ENCODE measurements at regions not wholly inside any gene's neighbourhood (a gene's known extent, or its start where the extent isn't known, plus 50 kb on each side); places are given as distances from the start of the nearest gene placed in this dataset.
"Not testable (repeated sequence)": the region's sequence is repeated elsewhere in the genome, so short reads cannot be mapped to it uniquely, and the experiment has no call there.

DNA sequence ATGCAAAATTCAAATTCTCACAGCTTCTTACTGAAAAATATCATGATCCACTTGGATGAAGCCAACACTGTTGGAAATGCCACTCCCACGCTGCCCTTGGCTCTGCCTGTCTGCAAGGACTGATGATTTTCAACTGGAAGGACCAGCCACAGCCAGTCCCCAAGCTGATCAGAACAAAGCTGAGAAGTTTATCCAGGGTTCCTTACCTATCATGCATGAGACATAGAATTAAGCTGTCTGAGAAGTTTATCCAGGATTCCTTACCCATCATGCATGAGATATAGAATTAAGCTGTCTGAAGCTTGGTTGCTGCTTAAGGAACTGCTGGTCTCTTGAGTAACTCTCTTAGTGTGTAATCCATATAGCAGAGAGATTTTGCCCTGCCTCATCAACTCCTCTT is 159.8 kb upstream of the TMEM260 start:
- DNase-seq, result no peak

DNA sequence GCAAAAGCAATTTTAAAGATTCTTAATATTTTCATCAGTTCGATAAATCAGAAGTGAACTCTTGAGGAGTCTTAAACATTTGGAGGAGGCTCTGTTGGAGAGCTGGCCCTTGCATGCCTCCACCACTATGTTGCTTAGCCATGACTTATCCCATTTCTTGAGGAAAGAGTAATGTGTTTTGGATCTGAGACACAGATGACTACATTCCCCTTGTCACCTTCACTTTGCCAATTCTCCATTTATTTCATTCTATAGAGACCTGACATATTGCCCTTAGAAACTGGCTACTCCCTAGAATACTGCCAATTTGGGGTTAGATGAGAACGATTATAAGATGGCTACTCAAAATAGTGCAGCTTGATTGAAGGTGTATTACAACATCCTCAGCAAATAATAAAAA is 157.4 kb upstream of the TMEM260 start:
- no peak for DNase-seq

DNA sequence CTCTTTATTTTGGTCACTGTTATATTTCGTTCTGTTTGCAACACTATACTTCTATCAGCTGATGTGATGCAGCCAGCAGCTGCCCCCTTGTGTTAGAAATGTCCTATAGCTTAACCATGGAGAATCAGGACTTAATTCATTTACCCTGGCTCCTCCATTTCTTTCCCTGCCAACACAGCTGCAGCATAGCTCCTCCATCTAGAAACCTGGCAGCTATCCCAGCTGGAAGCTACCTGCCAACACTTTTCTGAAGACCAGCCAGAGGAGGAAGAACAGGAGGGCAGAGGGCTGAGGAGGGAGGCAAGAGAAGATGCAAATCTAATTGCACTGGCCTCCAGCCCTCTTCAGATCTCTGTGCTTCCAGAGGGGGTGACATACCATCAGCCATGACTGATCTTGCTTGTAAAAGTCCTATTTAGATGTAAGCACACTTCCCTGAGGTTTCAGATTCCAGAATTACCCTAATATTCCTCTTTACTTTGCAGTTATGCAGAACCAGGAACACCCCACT is 156.8 kb upstream of the TMEM260 start:
- peak in 29 of 56 donors; percentile 2 to 48 (median 15) for DNase-seq

DNA sequence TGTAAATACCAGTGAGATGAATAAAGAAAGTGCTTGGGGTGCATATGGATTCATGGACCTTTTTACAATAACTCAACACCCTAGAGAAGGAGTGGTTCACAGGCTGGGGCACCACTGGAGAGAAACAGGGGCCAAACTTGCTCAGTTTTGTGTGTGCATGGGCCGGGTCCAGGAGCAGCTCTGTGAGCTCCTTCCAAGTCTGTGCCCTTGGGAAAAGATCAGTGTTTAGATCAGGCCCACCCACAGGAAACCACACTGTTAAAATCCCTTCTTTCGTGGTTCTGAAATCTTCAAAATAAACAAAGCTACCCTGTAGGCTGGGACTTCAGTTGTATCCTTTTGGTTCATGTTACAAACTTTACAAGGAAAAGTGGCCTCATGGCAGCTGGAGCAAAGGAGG is 156.1 kb upstream of the TMEM260 start:
- DNase-seq, result no peak

DNA sequence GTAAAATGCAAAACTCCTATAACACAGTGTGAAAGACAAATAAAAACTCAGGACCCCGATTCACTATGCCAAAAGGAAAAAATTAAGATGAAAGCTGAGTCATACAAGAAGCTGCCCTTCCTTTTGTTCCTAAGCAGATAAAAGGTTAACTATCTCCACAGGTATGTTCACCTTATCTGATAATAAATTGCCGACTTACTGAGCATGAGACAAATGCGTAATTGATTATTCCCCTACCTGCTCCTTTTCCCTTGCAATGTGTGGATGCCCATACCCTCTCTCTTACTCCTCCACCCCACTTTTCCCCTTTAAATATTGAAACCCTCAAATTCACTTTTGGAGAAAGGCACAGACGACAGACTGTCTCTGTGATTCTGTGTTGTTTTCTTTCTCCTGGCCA is 148.6 kb upstream of the TMEM260 start:
- DNase-seq, result no peak

DNA sequence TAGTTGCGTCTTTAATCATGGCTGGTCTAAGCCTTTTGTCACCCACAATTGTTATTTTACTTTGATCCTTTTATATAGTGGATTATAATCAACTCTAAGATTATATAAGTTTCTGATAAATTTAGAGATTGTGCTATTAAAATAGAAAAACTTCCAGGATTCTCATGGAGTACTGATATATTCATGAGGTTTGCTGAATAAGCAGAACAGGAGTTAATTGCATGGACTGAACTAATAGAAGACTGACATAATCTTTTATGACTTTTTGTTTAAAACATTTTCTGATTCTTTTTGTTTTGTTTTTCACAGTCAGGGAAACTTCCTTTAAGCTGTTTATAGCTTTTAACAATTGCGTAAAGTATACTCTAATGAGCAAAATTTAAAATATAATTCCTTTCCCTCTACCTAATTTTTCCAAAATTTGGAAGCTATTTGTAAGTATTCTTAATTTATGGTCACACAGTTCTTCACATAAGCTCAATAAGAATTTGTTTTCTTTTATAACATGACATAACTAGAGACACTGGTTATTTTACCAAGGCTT is 129.9 kb upstream of the TMEM260 start:
- DNase-seq, result no peak

DNA sequence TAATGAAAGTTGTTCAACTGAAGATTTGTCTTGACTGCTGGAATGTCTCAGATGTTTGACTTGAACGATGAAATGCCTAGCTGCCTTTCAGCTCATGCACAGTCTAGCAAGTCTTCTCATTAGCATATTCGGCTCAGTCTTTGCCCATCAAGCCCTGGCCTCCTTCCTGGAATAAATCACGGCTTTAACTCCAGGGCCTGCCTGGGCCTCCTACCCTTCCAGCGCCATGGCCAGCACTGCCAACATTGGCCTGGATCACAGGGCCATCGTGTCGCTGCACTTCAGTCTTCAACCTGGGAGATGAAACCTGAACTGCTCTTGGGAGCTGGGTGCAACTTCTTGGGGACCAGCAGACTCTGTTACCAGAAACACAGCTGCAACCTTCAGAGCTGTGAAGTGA is 126.7 kb upstream of the TMEM260 start:
- DNase-seq, result no peak

DNA sequence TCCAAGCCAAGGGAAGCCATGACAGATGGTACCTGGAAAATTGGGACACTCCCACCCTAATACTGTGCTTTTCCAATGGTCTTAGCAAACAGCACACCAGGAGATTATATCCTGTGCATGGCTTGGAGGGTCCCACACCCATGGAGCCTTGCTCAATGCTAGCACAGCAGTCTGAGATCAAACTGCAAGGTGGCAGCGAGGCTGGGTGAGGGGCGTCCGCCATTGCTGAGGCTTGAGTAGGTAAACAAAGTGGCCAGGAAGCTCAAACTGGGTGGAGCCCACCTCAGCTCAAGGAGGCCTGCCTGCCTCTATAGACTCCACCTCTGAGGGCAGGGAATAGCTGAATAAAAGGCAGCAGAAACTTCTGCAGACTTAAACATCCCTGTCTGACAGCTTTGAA is 124.9 kb upstream of the TMEM260 start:
- DNase-seq, result not testable (repeated sequence)

DNA sequence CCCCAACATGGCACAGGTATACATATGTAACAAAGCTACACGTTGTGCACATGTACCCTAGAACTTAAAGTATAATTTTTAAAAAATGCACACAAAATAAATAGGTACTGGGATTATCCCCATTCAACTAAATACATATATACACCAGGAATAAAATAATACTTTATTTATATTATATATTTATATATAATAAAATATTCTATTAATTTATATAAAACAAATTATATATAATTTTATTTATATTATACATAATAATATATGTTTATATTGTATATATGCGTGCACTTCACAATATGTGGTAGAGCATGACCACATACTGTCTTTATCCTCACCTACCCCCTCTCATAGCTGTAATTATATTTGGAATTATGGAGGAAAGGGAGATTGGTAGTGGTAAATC is 119.1 kb upstream of the TMEM260 start:
- no peak for DNase-seq

DNA sequence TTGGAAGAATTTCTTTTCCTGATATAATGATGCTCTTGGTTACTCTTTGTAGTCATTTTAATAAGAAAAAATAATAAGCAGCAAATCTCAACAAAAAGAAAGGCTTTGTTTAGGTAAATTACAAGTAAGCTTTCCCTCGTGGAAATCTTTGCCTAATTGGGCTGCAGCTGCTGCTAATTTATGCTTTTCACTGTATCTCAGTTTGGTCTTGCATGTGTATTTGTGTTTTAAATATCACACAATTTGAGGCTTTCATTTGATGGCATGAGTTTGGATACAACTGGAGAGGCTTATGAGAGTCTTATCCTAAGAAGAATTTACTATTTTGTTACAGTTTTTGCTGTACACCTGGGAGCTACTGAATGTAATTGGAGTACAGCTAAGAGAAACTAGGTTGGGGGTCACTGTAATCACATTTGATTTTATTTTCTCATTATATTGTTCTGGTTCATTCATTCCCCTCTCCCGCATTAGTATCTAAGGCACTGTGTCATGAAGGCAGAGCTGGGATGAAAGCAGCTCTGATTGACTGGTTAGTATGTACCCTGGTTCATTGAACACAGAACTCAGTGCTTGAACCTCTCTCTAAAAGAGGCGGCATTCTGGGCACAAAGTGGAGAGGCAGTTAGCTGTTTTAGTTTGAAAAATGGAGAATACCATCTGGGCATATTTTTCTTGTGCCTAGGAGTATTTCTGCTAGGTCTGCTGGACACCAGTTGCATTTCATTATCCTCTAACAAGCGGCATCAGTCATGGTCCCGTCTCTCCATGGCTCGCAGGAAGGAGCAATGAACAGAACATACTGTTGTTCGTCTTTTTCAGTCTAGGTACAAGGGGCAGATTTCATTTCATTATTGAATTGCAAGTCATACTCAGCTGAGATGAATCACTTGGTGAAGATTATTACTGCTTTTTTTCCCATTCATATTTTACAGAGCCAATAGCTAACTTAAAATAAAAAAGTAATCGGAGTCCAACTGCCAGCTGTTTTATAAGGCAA is 118.0 kb upstream of the TMEM260 start:
- DNase-seq, result no peak

DNA sequence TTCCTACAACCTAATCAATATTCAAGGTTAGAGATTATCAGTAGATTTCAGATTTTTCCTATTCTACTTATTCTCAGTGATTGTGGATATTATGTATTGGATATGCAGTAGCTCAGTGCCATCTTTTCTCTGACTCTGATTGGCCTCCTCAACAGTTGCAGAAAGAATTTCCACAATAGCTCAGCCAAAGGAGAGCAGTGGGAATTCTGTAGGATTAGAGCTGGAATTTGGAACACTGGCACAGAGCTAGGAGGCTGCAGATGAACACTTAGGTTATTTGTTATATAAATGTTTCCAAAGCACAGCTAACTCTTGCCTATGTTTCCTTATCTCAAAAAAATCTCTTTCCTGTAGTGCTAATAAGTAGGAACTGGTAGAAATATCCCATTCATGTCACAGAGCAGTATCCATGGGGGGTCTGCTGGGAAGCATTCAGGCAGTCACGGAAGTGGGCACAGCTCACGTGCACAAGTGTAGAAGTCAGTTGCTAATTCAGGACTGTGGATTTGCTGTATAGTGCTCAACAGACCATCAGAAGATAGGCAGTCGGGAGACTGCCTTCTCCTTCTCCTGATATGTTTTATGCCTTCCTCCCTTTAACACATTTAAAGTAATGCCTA is 116.2 kb upstream of the TMEM260 start:
- no peak for DNase-seq

DNA sequence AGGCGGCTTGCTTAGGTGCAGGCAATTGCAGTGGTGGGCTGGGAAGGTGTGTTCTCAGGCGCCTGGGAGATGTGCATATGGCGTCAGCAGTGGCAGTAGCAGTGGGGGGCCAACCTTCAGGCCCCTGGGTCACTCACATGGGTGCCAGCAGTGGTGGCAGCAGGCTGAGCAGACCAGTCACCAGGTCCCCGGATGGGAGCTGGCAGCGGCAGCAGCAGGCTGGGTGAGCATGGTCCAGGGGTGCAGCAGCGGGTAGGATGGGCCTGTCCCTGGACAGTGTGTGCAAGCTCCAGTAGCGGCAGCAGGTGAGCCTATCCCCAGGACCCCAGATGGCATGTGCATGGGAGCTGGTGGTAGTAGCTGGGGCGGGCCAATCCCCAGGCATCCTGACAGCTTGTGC is 108.5 kb upstream of the TMEM260 start:
- DNase-seq, result no peak

DNA sequence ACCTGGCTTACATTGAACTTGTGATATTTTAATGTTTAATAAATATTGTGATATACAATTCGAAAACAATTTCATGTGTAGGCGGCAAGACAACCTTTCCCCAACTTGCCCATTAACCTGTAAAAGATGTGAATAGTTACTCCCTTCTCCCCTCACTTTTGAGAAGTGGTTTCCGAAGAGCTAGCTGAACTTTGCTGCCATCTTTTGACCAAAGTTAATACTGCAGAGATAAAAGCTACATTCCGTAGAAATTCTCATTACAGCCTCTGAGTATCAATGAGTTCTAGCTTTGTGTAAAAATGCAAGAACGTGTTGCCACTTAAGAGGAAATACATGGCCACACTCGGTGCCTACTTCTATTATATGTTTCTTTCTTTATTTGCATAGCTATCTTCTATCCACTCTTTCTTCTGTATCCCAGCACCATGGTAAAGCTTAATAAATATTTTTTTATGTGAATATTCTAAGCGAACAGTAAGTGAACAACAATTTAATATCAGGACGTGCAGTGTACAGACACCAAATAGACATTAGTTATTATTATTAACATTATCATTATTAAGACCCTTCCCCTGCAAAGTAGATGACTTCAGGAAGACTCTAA is 105.1 kb upstream of the TMEM260 start:
- no peak for DNase-seq

DNA sequence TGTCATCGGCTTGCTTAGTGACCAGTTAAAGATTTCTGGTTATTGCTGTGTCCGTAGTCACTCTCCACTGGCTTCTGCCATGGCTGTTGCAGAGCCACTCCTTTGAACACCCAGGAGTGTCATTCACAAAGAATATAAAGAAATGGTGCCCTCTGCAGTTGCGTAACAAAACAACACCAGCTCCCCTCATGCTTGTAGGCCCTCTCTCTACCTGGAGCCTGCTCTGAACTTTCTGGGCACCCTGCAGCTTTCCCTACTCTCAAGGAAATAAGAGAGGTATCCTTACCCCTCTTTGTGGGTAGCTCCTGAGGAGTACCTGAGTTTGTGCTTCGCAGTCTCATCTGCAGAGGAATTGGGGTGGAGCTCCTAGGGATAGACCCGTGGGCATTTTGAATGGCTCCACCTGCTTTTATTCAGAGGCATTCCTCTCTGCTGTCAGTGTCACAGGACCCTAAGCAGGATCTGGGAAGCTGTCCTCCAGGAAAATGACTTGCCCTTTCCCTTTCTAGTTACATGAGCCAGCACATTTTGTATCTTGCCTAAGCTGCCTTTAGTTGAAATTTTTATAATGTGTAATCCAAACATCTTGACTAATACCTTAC is 97.2 kb upstream of the TMEM260 start:
- no peak for DNase-seq

DNA sequence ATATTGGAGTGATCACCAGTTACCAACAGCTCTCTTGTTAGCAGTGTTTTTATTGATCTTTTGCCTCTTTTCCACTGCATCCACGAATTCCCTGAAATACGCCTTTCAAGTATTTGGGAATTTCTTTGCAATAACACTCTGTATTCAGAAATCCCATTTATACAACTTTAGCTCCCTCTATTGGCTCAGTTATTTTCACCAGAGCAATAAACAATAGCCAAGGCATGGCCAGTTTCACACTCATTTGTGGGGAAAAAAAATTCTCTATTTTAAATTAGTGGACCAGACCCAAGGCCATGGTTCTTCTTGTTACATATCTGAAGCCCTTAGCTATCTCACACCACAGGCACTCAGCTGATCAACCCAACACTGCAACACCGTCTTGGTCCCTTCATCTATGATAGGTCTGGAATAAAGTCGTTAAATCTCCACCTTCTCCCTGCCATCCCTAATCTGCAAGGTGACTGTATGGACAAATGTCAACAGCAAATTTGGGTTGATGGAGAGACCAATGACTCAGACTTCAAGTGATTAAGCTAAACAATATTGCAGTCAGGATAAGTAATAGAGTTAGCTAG is 92.4 kb upstream of the TMEM260 start:
- no peak for DNase-seq

DNA sequence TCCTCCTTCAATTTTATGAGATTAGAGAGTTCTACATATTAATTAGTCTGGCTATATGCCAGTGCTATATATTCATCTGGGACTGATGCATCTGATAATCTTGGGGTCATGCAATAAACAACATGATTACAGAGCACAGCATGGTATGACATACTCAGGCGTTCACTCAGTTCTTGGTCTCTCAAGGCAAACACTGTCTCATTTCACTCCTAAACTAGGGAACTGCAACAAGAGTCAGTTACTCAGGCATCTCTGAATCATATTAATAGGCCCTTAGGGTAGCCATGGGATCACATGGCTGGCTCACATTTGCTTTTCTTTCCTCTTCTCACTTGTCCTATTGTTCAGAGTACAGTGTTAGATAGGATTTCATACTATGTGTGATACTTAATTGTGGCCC is 91.8 kb upstream of the TMEM260 start:
- DNase-seq, result no peak

DNA sequence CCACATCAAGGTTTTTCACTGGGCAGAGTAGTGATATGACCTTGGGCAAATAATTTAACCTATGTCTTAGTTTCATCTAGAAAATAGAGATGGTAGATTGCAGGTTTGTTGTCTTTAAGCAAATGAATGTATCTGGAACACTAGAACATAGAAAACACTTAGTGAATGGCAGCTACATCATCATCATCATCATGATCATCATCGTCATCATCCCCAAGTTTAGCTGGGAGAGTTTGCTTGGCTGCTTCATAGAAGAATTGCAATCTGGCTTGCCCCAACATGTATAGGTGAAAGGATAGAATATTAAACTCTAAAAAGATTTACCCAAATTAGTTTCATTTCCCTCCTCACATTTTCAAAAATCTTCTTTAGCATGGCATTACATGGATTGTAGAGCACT is 91.3 kb upstream of the TMEM260 start:
- DNase-seq, result no peak

DNA sequence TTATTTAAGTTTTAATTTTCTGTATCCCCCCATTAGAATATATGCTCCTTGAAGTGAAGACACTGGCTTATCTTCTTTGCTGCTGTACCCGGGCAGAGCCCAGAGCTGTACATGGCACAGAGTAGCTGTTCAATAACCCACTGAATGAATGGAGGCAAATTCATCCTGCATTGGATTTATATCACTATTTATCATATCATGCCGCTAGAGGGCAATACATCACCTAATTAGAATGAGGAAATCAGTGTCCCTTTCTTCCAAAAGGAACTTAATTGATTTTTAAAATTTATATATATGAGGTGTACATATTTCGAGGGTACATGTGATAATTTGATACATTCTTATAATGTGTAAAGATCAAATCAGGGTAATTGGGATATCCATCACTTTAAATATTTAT is 89.2 kb upstream of the TMEM260 start:
- no peak for DNase-seq

DNA sequence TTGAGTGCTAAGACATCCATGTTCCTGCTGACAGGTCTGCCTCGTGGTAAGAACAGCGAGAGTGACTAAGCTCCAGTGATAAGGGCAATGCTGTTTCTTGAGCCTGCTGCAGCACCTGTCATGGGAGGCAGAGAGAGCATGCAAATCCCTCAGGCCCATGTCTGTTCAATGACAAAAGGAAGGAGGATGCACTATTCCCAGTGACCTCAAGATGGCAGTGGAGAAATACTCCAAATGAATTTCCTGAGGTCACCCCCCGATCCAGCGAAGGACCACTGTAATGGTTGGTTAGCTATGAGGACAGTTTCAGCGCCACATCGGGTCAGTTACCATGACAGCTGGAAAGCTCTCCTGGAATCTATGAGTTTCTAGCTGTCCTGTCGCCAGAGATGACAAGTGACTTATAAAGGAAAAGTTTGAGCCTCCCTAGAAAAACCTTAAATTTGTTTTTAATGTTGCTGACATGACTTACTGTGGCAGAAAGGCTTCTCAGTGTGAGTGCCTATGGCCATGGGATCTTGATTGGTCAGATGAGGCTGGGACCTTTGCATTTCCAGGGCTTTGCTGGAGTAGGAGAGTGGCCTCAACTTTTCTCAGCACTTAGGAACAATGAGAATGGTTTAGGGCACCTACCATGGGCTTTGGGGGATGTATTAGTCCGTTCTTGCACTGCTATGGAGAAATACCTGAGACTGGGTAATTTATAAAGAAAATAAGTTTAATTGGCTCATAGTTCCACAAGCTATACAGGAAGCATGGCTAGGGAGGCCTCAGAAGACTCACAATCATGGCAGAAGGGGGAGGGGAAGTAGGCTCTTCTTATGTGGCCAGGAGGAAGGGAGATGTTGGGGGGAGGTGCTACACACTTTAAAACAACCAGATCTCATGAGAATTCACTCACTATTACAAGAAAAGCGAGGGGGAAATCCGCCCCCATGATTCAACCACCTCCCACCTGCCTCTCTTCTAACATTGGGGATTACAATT is 88.0 kb upstream of the TMEM260 start:
- peak in 23 of 56 donors; percentile 1 to 50 (median 12) for DNase-seq

DNA sequence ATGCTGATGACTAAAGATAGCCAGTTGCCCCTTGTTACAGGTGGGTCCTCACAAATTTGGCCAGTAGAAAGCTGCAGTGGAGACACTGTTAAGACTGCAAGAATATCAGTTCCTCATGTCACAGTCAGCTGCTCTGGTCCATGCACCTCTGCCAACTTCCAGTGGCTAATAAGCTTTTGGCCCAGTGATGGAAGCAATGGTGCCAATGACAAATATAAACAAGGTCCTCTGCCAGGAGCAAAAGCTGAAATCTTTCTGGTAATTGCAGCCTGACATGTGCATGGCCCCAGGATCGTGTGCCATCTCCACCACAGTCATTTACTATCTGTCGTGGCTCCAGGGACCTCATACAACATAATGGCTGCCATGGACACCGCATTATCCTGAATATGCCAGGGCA is 85.4 kb upstream of the TMEM260 start:
- no peak for DNase-seq
